Cardiac fibroblast (primary cell): ENCODE measurements at regions not wholly inside any gene's neighbourhood (a gene's known extent, or its start where the extent isn't known, plus 50 kb on each side); places are given as distances from the start of the nearest gene placed in this dataset.
"Not testable (repeated sequence)": the region's sequence is repeated elsewhere in the genome, so short reads cannot be mapped to it uniquely, and the experiment has no call there.

Source experiments
- DNase-seq, 2 donors: peaks; one replicate each; pipeline versions ENCODE4 v3.0.0 to v3.0.0-alpha.2; 2010; ENCODE audit warnings: low read depth in 2 of 2
- H3K4me3 ChIP-seq, 2 donors: replicated peaks in 1 of 2; 1 replicate in 1 of 2; 2 replicates in 1 of 2; pipeline ENCODE4 v1.5.1; 2011; ENCODE audit warnings: low read depth in 2 of 2, low read length in 2 of 2, mild to moderate bottlenecking in 2 of 2, moderate library complexity in 1 of 2
- CTCF ChIP-seq: IDR thresholded peaks from one replicate; pipeline ENCODE4 v1.5.1; 2011; ENCODE audit warnings: low read depth, mild to moderate bottlenecking, low read length, inconsistent platforms

GRCh38 chr6:11309947-11310665 lies 77.6 kb upstream of the NEDD9 start:
- H3K4me3 ChIP-seq, result no peak overlapping the region

GRCh38 chr6:11307226-11307625 lies 74.8 kb upstream of the NEDD9 start:
- no peak for DNase-seq
- TF ChIP-seq CTCF, result no peak
- H3K4me3 ChIP-seq, result no peak overlapping the region

More at GRCh38 chr6:11309947-11310665, 77.6 kb upstream of the NEDD9 start:
- no peak for DNase-seq
- TF ChIP-seq CTCF, result no peak

GRCh38 chr6:11304946-11305345 lies 72.5 kb upstream of the NEDD9 start:
- DNase-seq, result no peak
- no peak for TF ChIP-seq CTCF
- H3K4me3 ChIP-seq, result no peak overlapping the region

GRCh38 chr6:11299876-11300428 lies 67.5 kb upstream of the NEDD9 start:
- DNase-seq, H3K4me3 ChIP-seq: not testable (repeated sequence)

- not testable (repeated sequence) for DNase-seq, H3K4me3 ChIP-seq
These were observed 66.9 kb upstream of the NEDD9 start for GRCh38 chr6:11299421-11299784.

- TF ChIP-seq CTCF, result no peak
- no peak overlapping the region for H3K4me3 ChIP-seq
- peak in 1 of 2 donors; percentile 45 for DNase-seq
These were observed 66.4 kb upstream of the NEDD9 start for GRCh38 chr6:11298651-11299420.

- H3K4me3 ChIP-seq, result no peak overlapping the region
- DNase-seq, result no peak
- TF ChIP-seq CTCF, result no peak
These were observed 64.9 kb upstream of the NEDD9 start for GRCh38 chr6:11297376-11297729.
